HG02943 (cell line): ENCODE measurements at regions not wholly inside any gene's neighbourhood (a gene's known extent, or its start where the extent isn't known, plus 50 kb on each side); places are given as distances from the start of the nearest gene placed in this dataset.
"Not testable (repeated sequence)": the region's sequence is repeated elsewhere in the genome, so short reads cannot be mapped to it uniquely, and the experiment has no call there.

ENCODE experiments used
- ATAC-seq: cut with Tn5 transposase; IDR thresholded peaks from one replicate; pipeline ENCODE4 v1.9.1; 2021; ENCODE audit warnings: mild to moderate bottlenecking, low read depth, moderate library complexity; ENCODE audit not compliant: unreplicated experiment

DNA sequence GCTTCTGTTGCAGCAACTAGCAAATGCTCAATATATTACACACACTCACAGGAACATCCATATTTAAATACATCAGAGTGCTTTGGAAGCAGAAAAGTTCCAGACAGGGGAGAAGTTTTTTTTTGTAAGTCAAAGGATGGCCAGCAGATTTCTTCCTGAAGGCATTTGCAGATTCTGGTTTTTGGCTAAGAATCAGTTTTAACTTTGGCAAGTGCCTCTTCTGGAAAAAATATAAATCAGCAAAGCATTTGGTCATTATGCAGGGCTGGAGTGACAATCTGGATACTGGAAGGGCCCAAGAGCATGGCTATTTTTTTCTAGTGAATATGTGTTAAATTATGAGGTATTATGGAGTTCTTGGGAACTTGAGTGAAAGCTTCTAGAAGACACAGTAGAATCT is 495.3 kb upstream of the ARPP21 start:
- no peak for ATAC-seq

DNA sequence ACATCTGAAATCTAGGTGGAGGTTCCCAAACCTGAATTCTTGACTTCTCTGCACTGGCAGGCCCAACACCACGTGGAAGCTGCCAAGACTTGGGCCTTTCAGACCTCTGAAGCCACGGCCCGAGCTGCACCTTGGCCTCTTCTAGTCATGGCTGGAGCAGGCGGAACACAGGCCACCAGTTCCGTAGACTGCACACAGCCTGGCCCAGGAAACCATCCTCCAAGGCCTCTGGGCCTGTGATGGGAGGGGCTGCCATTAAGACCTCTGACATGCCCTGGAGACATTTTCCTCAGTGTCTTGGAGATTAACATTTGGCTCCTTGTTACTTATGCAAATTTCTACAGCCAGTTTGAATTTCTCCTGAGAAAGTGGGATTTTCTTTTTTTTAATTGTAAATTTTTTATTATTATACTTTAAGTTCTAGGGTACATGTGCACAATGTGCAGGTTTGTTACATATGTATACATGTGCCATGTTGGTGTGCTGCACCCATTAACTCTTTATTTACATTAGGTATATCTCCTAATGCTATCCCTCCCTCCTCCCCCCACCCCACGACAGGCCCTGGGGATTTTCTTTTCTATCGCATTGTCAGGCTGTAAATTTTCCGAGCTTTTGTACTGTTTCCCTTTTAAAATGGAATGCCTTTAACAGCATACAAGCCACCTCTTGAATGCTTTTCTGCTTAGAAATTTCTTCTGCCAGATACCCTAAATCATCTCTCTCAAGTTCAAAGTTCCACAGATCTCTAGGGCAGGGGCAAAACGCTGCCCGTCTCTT is 492.9 kb upstream of the ARPP21 start:
- not testable (repeated sequence) for ATAC-seq

DNA sequence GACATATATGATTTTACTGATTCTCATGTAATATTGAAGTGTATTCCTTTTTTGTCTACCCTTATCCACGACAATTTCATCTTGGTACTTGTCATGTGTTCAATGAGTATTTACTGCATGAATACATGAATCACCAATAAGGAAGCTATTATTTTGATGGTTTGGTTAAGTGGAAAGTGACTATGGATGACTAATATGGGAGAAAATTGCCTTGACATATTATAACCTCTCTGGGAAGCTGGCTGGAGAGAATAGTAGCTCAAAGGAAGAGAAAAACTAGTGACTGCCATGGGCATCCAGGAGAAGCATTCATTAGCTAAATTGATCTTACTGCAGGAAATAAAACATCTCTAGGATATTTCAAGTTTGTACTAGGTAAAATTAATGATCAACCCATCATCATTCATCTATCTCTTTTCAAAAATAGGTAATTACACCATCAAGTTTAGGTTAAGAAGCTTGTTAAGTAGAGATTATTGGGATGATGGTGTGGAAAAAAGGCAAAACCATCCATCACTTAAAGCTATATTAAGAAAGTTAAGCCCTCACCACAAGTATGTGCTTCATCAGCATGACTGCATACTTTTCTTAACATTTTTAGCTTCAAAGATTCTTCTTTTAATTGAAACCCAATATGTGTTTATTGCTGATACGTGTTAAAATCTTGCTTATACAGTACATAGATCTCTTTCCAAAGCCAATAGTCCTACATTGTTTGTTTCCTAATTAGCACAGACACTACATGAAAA is 455.2 kb upstream of the ARPP21 start:
- ATAC-seq, result no peak

- no peak for ATAC-seq
These were observed 454.6 kb upstream of the ARPP21 start for GRCh38 chr3:35184775-35185174.

- ATAC-seq, result no peak
These were observed 451.4 kb upstream of the ARPP21 start for GRCh38 chr3:35187908-35188307.

DNA sequence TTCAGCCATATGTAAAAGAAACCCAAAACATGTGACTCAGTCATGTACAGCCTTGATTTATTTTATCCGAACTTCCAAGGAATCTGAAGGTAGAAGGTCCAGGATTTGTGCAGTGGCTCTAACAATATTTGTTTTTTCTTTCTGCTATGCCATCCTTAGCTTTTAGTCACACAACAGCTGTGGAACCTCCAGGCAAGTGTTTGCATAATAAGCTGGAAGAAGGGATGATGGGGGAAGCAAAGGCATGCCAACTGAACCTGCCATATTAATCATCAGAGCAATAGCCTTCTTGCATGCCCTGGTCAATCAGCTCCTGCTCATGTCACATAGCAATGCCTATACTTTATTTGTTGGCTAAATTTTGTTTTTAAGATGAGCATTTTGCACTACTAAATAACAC is 444.7 kb upstream of the ARPP21 start:
- no peak for ATAC-seq

DNA sequence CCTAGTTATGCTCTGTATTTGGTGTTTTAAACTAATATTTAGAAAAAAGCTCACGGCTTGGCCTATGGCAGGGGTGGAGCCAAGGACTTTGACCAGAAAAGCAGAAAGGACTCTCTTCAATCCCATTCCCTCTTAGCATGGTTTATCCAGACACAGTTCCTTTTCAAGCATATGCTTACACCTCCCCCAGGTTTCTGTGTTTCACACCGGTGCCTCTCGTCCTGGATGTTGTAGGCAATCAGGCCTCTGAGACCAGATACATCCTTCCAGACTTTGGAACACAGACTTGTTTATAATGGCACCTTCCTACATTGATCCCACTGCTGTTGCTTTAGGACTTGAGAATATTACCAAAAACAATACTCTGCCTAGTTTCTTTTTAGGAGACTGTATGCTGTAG is 440.5 kb upstream of the ARPP21 start:
- ATAC-seq, result no peak

GRCh38 chr3:35200056-35200455 is 439.3 kb upstream of the ARPP21 start:
- no peak for ATAC-seq

GRCh38 chr3:35201211-35201610 is 438.1 kb upstream of the ARPP21 start:
- no peak for ATAC-seq

DNA sequence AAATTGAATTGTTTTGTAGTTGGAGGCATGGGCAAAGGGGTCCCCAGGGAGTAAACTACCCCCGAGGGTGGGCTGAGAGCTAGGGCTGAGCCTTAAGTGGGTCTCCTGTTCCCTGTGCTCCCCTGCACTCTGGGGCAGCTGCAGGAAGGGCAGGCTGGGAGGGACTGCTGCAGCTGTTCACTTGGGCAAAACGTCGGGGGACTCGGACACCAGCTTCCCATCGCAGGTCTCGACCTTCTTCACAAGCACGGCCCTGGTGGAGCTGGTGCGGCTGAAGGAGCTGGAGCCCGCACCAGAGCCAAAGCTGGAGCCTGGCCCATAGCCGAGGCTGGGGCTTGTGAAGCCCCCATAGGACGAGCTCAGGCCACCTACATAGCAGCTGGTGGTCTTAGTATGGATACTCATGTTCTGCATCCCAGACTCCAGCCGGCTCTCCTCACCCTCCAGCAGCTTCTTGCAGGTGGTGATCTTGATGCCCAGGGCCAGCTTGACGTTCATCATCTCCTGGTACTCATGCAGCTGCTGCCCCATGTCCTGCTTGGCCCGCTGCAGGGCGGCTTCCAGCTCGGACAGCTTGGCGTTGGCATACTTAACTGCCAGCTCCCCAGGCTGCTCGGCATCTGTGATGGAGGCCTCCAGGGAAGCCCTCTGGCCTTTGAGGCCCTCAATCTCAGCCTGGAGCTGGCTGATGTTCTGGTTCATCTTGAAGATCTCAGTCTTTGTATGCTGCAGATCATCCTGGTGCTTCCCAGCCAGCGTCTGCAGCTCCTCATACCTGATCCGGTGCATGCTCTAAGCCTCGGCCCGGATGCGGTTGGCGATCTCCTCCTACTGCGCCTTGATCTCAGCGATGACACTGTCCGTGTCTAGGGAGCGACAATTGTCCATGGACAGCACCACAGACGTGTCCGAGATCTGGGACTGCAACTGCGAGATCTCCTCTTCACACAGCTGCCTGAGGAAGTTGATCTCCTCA is 423.5 kb upstream of the ARPP21 start:
- ATAC-seq, result no peak

DNA sequence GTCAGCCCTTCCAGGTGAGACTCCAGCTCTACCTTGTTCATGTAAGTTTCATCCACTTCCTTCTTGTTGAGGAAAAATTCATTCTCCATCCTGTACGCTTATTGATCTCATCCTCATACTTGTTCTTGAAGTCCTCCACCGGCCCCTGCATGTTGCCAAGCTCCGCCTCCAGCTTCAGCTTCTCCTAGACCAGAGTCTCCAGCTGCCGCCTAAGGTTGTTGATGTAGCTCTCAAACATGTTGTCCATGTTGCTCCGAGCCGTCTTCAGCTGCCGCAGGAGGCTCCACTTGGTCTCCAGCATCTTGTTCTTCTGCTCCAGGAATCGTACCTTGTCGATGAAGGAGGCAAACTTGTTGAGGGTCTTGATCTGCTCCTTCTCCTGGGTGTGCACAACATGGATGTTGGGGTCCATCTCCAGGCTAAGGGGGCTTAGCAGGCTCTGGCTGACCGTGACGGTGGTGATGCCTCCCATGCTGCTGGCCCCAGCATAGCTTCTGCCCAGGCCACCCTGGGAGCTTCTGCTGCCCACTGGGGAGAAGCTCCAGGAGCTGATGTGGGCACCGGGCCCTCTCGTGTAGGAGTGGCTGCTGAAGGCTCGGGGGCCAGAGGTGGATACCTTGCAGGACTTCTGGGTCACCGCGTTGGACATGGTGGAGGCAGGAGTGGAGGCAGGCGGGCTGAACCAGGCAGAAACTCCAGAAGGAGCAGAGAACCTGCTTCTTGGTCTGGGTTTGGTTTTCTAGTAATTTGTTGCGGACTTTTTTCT is 422.6 kb upstream of the ARPP21 start:
- no peak for ATAC-seq

DNA sequence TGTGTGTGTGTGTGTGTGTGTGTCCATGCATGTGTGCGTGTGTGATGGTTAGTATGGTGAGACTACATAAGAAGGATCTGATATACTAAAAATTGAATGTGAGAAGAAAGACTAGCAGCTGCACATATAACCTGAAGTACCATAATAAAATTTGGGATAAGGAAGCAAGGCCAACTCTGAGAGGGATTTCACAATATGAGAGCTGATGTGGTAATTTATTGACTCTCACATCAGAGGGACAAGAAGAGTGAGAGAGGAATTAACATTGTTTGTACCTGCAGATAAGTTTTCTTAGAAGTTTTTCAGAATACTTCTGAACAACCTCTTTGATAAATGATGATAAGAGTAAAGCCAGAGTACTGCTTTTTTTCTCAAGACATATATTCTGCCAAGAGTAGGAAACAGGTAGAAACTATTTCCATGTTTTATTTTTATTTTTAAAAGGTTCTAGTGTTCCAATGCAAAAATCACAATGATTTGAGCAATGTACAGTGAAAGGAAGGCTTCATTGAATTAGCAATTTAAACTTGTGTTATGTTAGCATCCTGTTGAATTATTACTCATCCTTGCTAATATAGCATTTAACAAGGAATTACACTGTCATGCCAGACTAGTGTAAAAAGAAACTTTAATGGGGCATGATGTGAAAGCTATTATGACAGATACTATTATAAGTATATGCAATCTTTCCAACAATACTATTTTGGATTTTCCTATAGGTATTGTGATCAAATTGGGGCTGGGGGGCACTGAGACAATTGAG is 415.5 kb upstream of the ARPP21 start:
- ATAC-seq, result no peak

DNA sequence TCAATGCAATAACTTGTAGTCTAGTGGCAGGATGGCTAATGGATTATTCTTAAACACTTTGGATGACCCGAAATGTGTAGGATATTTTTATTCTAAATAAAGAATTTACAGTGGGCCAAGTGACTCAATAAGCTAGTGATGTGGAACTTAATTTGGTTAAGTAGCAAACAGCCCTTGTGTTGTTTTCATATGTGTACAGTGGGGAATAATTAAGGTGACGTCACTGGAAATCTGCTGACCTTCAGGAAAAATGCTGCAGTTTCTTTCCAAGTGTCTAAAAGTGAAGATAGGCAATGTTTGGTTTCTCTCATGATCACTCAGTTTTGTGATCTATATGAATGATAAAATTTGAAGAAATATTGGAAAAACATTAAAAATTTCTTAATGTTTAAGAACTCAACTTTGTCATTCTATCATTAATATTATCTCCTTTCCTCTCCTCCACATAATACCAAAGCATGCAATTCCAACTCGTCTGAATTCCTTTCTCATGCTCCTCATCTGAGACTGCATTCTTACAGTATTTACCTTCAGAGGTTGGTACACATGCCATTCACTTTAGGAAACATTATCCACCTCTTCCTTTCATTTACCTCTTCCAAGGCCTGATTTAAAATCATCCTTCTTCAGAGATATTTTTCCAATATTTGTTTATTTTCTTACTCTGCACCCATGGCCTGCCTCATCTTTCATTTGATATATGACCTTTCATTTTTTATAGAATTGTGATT is 414.6 kb upstream of the ARPP21 start:
- ATAC-seq, result no peak

DNA sequence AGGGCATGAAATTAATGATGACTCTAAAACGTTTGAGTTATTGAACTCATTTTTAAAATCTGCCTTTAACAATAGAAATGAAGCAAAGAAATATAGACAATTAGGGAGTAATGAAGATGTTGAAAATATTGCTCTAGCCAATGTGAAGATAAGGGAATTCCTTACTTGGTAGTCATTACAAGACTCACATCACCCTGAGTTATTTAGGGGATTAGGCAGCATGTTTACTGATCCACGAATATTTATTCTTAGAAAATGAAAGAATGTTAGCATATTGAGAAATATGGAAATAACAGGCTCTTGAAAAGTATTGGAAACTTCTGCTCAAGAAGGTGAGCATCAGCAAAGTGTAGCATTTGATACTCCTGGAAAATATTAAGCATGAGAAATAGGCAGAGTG is 398.1 kb upstream of the ARPP21 start:
- ATAC-seq, result no peak

- no peak for ATAC-seq
These were observed 384.4 kb upstream of the ARPP21 start for GRCh38 chr3:35254917-35255316.

GRCh38 chr3:35257641-35258040 is 381.7 kb upstream of the ARPP21 start:
- no peak for ATAC-seq

DNA sequence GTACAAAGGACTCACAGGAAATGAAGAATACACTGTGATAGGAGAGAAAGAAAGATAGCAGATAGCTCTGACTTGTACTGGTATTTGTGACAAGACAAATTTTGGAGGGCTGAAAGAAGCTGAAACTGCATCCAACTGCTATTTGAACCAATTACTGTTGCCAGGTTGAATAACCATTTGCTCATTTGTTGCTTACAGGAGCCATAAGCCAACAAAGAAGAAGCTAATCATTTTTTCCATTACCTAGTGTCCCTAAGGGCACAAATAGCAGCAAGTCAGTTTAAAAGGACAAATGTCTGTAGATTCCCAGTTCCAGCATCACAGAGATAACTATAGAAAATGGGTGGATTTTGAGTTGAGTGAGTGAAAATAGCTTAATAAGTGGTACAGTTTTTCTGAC is 376.9 kb upstream of the ARPP21 start:
- ATAC-seq, result no peak

- ATAC-seq, result no peak
These were observed 375.8 kb upstream of the ARPP21 start for GRCh38 chr3:35263477-35263876.

DNA sequence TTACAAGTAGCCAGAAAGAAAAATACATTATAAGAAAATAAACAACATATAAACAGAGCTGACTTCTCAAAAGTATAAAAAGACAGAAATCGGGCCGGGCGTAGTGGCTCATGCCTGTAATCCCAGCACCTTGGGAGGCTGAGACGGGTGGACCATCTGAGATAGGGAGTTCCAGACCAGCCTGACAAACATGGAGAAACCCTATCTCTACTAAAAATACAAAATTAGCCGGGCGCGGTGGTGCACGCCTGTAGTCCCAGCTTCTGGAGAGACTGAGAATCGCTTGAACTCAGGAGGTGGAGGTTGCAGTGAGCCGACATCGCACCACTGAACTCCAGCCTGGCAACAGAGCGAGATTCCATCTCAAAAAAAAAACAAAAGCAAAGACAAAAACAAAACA is 373.3 kb upstream of the ARPP21 start:
- not testable (repeated sequence) for ATAC-seq
